NOMO-1 (cell line): ENCODE measurements at regions not wholly inside any gene's neighbourhood (a gene's known extent, or its start where the extent isn't known, plus 50 kb on each side); places are given as distances from the start of the nearest gene placed in this dataset.
A peak's percentile ranks its signal among the peaks of the same experiment; 100 is the strongest.
"Not testable (repeated sequence)": the region's sequence is repeated elsewhere in the genome, so short reads cannot be mapped to it uniquely, and the experiment has no call there.

Experiments used
- DNase-seq, 2 experiments: peaks; one replicate each; lab custom pipeline; 2025; ENCODE audit not compliant: unreplicated experiment in 2 of 2; lab: John Stamatoyannopoulos, UW

DNA sequence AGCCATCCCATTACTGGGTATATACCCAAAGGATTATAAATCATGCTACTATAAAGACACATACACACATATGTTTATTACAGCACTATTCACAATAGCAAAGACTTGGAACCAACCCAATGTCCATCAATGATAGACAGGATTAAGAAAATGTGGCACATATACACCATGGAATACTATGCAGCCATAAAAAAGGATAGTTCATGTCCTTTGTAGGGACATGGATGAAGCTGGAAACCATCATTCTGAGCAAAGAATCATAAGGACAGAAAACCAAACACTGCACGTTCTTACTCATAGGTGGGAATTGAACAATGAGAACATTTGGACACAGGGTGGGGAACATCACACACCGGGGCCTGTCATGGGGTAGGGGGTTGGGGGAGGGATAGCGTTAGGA is 60.3 kb upstream of the NMU start:
- DNase-seq = not testable (repeated sequence)

DNA sequence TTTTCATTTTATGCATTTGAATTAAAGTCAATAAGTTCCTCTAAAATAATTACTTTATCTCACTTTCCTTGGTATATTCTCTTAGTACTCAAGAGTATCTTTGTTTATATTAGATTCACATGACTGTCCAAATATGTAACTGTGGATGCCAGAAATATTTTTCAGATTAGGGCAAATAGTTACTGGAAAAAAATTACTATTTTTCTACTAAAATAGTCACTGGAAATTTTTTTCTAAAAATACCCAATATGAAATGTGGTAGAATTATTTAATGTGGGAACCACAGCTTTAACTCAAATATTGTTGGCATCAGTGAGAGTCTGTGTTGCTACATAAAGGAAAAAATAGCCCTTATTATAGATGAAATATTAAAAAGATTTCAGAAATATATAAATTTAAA is 70.4 kb upstream of the NMU start:
- DNase-seq = no peak

DNA sequence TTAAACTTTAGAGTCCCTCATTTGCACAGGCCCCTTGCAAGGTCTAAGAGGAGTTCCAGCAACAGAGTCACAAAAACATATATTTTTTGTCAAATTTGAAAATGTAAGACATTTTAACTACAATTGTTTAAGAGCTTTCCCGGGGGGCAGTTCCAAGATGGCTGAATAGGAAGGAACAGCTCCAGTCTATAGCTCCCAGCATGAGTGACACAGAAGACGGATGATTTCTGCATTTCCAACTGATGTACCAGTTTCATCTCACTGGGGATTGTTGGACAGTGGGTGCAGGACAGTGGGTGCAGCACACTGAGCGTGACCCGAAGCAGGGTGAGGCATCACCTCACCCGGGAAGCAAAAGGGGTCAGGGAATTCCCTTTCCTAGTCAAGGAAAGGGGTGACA is 71.4 kb upstream of the NMU start:
- no peak for DNase-seq

DNA sequence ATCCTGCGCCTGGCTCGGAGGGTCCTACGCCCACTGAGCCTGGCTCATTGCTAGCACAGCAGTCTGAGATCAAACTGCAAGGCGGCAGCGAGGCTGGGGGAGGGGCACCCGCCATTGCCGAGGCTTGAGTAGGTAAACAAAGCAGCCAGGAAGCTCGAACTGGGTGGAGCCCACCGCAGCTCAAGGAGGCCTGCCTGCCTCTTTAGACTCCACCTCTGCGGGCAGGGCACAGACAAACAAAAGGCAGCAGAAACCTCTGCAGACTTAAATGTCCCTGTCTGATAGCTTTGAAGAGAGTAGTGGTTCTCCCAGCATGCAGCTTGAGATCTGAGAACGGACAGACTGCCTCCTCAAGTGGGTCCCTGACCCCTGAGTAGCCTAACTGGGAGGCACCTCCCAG is 71.9 kb upstream of the NMU start:
- not testable (repeated sequence) for DNase-seq

DNA sequence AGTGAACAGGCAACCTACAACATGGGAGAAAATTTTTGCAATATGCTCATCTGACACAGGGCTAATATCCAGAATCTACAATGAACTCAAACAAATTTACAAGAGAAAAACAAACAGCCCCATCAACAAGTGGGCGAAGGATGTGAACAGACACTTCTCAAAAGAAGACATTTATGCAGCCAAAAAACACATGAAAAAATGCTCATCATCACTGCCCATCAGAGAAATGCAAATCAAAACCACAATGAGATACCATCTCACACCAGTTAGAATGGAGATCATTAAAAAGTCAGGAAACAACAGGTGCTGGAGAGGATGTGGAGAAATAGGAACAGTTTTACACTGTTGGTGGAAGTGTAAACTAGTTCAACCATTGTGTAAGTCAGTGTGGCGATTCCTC is 76.7 kb upstream of the NMU start:
- DNase-seq = not testable (repeated sequence)

DNA sequence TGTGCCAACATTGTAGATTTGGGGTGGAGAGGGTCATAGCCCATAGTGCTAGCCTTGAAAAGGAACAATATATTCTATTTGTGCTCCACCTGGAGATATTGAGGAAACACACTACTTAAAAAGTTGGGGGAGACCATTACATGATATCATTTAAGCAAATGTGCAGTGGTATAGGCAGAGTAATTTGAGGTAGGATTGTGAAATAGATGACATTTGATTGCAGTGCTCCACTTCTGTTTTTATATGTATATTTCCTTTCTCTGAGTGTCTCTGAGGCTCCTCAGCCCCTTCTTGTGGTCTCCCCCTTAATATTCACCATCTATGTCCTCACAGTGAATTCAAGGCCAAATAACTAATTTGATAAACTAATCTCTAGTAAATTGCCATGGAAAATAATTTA is 85.6 kb upstream of the NMU start:
- DNase-seq = no peak

DNA sequence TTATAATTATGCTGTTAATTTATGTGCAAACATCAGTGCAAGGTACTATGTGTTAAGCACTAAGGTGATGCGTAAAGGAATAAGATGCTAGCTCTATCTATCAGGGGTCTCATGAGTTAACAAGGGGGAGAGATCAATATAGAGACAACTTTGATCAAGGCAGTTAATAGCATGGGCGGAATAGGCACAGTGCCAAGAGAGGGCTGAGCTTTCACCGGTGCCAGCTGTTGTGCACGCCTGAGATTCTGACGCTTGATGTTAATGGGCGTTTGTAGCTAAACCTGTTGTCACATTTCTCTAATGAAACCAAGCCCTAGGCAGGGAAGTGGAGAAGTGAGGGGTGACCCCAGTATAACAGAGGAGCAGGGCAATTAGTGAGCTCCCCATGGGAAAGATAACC is 86.0 kb upstream of the NMU start:
- no peak for DNase-seq

DNA sequence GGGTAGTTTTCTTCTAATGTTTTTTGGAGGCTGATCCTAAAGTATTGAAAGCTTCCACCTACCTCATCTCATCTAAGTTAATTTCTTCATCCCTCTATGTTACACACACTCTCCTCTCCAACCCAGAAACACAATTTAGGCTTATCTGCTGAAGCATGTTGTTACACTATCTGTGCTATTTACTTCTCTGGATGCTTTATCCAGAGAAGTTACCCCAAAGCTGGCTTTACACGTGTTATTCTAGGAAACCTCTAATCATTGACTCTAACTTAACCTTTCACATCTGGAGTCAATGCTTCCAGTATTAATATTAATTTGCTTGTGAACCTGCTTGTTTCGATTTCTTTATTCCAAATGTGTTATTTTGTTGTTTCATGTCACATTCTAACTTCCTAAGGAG is 87.3 kb upstream of the NMU start:
- no peak for DNase-seq

DNA sequence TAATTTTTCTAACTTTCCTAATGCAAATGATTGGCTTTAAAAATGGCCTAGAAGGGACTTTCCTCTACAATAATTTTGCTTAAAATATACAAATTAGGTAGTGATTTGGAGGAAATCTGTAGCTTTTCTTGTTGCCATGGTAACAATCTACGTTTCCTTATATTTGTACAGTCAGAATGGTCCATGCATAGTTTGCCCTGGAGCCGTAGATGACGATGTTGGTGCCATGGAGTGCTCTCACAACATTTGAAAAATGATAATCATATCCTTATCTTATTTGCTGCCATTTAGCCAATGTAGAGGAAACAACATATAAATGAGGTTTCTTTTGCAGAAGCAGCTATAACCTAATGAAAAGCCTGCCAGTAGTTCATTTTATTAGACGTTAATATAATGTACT is 89.0 kb upstream of the NMU start:
- no peak for DNase-seq

DNA sequence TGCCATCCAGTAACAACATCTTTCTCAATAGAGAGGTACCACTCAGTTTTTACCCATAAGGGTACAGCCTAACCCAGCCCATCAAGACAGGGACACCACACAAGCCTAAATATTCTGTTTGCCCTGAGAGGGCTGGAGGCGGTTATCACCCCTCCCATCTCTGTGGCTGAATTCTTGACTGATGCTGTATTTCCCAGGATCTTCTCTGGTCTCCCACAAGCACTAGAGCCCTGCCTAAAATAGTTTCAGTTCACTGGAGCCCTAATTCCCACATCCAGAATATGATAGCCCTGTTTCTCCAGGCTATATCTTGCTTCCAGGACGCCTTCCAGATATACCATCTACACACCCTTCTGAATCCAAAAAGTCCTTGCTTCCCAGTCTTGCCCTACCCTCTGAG is 91.6 kb upstream of the NMU start:
- no peak for DNase-seq

DNA sequence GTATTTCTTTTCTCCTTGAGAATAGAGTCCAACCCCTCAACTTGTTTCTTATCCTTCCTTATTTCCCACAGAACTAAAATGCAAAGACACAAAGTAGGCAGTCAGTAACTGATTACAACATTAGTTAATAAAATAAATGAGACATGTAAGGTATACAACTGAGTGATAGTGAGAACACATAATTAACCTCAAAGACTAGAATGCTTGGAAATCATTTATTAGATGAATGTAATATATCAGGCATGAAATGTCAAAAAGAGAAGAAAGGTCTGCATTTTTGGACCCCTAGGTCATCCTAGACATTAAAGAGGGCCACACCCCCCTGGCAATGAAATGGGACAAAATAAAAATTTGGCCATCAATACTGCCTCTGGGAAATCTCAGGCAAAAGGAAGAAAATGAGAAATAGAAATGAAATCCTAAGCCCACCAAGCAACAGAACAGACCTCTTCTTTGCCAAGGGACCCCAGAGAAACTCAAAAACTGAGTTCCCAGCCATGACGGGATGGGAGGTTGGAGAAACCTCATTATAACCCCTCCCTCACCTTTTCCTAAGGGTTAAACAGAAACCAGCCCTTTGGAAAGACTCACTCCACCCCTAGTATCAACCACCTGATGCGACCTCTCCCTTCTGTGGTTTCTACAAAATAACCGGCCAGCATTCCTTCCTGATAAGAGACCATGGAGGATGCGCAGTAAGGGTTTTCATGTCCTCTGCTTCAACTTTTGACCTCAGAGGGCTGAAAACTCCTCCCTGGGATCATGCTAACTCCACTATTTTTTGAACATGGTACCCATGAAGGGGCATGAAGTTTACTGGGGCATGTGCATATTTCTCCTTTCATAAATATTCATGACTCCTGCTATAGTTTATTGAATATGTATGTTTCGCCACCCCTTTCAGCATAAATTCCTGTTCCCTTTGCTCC is 90.0 kb upstream of the EXOC1L start:
- no peak for DNase-seq

DNA sequence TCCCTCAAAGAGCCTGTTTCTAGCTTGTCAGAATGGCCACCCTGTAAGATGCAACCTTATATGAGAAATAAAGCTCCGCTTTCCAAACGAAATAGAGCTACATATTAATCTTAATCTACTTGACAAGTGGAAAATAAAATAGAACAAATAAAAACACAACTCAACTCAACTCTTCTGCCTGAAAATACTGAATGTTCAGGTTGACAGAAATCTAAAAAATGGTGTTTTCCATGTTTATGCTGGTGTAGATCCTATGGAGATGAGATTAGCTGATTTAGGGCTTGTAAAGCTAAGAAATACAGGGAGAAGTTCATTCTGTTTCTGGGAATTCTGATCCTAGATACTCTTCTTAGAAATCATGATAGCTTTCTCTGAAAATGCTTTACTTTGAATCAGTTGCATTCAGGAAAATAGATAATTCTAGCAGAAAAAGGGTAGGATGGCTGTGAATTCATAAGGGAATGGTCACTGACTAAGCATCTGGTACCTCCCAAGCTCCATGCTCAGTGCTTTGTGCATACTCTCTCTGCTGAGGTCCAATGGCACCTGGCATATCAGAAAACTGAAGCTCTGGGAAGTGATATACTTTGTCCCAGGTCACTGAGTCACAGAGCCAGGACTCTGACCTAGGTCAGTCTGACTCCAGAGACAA is 89.2 kb upstream of the EXOC1L start:
- DNase-seq = no peak

DNA sequence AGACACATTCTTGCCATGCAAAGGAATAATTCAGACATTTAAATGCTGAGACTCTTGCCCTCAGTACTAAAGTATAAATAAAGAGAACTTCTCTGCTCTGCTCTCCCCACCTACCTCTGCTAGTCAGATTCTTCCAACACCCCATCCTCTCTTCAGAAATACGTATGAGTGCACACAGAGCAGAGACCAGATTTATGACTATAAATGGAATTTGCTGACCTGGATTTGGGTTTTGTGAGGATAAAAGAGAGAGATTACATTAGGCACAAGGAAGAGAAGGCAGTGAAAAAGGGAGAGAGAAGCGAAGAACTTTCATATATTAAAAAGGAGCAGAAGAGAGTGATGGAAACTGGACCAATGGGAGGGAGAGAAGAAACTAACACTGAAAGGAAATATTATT is 87.6 kb upstream of the EXOC1L start:
- DNase-seq = no peak

DNA sequence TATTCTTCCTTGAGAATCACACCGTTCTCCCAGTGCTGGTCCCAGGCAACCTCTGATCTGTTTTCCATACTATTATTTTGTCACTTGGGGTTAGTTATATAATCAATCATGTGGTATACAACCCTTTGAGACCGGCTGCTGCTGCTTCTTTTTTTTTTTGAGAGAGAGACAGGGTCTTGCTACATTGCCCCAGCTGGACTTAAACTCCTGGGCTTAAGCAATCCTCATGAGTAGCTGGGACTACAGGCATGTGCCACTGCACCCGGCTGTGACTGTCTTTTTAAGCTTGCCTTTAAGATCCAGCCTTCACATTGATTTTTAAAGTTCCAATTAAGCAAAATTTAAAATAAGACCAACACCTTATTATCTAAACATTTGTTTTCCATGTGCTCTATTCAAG is 86.7 kb upstream of the EXOC1L start:
- DNase-seq = no peak

DNA sequence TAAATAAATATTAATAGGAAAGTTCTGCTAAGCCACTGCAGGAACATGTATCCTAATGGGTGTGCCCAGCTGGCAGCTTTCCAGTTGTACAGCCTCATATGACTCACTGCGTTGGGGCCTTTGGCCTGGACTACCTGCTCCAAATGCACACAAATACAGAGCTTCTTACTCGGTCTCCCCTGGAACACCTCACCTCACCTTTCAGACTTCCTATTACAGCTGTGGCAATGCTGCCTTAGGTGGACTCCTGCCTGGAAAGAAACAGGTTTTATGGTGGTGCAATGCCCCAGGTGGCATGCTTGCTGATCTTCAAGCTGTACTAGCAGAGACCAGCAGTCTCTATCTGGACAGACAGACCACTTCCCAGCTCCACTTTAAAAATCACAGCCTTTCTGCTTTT is 85.7 kb upstream of the EXOC1L start:
- DNase-seq = no peak

DNA sequence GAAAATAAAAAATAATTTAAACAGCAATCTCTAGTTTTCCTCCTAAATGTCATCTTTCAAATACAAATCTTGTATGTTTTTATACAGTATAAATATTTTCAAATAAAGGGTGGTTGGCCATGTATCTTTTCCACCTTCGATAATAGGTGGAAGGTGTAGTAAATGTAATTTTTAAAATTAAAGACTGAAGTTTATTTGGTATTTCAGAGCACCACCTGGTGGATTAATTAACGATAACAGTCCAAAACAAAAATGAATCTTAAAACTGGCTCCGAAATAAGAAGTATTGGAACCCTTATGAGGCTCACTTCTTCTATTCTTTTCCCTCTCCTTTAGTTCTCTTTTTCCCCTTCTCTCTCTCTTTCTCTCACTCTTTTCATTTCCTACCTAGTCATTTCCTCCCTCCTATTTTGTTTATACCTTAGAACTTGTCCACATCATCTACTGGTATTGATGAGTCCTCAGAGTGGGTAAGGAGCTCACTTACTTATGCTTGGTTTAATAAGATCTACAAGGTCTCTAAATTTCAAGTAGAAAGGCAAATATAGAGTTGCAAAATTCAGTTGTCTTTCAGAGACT is 82.9 kb upstream of the EXOC1L start:
- peak in 1 of 2 experiments; percentile 8 for DNase-seq

DNA sequence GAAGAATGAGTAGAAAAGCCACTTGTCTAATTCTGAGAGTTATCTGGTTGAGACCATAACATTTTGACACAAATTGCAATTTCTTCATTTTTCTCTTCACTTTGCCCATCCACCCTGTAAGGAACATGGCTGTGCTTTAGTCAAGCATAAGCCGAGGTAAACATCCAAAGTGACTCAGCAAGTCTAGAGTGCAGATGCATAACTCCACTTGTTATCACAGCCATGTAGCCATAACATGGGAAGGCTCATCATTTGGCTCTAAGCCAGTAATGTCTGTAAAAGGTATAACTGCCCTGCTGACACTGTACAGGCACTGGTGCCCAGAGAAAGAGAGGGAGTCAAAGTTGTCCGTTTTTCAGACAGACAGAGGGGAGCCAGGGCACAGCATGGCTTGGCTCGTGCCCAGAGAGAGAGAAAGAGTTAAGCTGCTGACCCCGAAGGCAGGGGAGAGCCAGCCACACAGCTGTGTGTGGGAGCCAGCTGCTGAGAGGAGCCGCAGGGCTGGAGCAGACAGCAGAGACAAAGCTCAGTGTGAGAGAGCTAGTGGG is 76.9 kb upstream of the EXOC1L start:
- DNase-seq = no peak

DNA sequence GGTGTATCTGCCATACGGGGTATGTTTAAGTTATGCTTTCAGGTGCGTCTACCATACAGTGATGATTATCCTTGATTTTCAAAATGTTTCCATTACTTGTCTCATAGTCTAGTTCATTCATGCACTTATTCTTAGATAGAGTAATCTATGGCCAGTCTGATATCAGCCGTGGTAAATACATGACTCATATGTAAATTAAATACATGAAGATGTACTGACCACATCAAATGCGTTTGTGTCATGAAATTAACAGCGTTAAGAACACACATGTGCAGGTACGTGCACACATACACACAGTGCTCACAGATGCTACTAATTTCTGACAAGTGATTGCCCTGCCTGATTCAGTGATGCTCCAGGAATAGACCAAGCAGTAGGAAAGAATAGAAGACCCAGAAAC is 75.2 kb upstream of the EXOC1L start:
- no peak for DNase-seq

DNA sequence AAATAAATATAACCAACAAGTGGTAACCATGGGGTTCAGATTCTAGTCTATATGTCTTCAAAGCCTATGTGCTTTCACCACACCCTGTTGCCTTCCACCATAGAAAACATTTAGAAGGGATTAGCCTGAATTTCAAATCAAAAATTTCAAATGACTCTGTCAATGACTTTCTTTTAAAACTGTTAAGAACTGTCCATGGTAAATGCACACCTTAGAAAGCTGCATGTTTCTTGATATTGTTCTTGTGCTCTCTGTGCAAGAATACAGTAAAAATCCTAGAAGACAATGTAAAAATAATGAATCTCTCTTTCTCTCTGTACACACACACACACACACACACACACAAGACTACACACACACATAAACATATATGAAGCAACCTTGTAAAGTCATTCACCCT is 74.6 kb upstream of the EXOC1L start:
- DNase-seq = no peak

DNA sequence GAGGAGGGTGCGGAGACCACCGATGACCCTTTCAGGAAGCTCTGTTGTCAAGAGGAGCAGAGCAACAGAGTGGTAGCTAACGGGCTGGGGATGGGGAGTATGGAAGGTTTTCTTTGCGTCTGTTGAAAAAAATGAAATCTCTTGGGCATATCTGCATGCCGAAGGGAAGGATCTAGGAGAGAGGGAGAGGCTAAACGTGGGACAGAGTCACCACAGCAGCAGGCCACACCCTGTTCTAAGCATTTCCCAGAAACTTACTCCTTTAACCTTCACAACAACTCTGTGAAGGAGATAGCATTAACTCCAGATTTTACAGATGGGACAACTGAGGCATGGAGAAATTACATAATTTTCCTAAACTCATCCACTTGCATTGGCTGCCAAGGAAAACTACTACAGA is 71.8 kb upstream of the EXOC1L start:
- DNase-seq = no peak

DNA sequence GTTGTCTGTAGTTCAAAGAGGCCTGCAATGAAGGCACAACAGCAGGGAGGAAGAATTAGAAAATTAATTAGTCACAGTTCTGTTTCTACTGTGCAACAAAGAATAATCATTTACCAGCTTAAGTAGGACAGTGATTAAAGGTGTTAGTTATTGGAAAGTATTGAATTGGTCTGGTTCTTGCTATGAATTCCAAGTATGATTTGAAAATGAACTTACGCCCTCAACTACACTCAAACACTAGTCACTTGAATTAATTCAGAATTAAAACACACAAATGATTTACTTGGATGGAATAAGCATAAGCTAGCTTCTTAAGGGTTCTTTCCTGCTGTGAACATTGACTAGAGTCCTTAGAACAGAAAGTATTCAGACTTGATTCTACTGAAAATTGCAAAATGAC is 69.9 kb upstream of the EXOC1L start:
- DNase-seq = no peak

DNA sequence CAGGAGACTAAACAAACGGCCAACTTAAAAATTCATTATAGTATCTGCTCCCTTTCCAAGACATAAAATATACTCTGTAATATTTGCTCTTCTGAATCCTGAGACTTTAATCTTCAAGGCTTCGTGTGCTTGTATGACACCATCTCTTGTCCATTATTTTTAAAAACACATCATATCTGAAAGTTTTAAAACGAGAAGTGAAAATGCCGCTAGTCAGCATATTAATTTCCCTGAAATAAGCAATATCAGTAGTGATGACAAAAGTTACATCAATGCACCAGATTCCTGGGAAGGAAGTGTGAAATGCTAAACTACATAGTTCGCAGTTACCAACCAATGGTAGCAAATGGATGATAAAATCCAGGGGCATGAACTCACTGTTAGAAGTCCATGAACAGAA is 66.8 kb upstream of the EXOC1L start:
- no peak for DNase-seq
